Erythroblast (primary cell): ENCODE measurements at regions not wholly inside any gene's neighbourhood (a gene's known extent, or its start where the extent isn't known, plus 50 kb on each side); places are given as distances from the start of the nearest gene placed in this dataset.
"Not testable (repeated sequence)": the region's sequence is repeated elsewhere in the genome, so short reads cannot be mapped to it uniquely, and the experiment has no call there.

Source experiments
- DNase-seq, 2 experiments: peaks; one replicate each; lab custom pipeline; 2025; lab: John Stamatoyannopoulos, UW
- GATA1 ChIP-seq: IDR thresholded peaks from 2 replicates; pipeline ENCODE4 v1.6.1; 2011; ENCODE audit warnings: low read depth, mild to moderate bottlenecking, control low read depth, low read length, moderate library complexity
- POLR2A ChIP-seq: IDR thresholded peaks from 2 replicates; pipeline ENCODE4 v1.6.1; 2011; ENCODE audit warnings: mild to moderate bottlenecking, low read length

GRCh38 chr6:167219967-167220512, 62.3 kb upstream of the GPR31 start:
- no peak for TF ChIP-seq GATA1
- TF ChIP-seq POLR2A, result no peak
- DNase-seq, result no peak

- no peak for DNase-seq
- TF ChIP-seq POLR2A (no peak), GATA1 (no peak)
These were observed 63.8 kb upstream of the GPR31 start for GRCh38 chr6:167221400-167222201.

DNA sequence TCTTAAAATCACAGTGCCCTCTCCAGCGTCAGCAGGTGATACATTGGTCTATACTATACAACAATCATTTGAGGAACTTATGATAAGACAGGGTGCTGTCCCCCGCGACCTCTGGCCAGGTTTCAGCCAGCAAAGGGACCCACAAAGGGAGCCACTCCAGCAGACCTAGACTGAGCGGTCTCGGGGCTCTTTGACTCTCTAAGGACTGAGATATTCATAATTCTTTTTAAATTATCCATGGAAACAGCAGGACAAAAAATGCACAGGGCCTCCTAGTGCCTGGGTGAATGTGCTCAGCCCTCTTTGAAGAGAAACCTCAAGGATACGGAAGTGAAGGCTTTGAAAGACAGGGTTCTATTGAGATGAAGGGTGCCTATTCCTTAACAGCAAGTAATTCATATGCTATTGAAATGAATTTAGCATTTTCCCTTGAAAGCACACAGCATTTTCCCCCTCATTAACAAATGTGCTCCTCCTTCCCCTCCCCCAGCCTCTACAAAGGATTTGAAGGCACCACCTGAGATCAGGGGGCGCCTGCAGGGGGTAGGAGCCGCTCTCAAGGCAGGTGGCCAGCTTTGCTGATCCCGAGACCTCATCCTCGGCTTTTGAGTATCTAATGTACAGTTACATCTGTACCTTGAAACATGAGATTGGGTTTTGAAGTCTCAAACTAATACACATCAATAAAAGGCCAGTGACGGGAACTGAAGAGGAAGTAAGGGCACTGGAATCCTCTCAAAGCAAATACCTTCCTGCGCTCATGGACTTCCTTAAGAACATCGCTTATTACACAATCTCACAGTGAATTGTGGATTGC, 65.3 kb upstream of the UNC93A start:
- not testable (repeated sequence) for DNase-seq

GRCh38 chr6:167226383-167226685, 64.8 kb upstream of the UNC93A start:
- DNase-seq, result no peak
- TF ChIP-seq GATA1 (no peak), POLR2A (no peak)

DNA sequence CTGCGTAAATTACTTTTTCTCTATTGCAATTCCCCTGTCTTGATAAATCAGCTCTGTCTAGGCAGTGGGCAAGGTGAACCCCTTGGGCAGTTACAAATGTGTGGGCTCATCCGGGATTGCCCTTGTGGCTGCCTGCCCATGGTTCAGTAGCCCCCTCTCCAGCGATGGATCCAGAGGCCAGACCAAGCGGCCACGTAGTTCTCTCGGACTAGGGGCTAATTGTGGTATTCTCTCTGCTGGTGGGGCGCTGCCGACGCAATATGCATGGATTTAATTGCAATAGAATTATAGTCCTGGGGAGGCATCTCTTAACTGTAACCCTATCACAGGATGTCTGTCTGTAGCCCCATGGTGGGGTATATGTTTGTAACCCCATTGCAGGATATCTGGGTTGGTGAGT, 64.3 kb upstream of the UNC93A start:
- no peak for DNase-seq

DNA sequence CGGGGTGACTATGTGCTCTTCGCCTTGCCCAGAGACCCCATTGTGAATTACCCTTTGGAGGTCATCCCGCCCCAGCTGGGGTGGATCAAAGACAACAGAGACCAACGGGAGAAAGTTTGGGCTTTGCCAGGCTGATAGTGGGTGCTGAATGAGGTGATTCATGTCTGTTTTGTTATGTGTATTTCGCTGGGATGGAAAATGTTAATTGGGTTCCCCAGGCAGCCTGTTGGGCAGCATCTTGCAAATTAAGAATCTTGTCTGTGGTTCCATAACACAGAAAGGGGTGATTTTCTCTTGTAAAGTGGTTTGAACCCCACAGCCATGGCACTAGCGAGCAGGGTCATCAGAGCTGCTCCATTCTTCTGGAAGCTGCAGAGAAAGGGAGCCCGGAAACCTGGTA, 63.1 kb upstream of the UNC93A start:
- no peak for DNase-seq
- TF ChIP-seq POLR2A (no peak), GATA1 (no peak)

More for the DNA sequence above, 64.3 kb upstream of the UNC93A start:
- TF ChIP-seq GATA1, result no peak
- TF ChIP-seq POLR2A, result no peak

GRCh38 chr6:167229586-167229985, 61.5 kb upstream of the UNC93A start:
- DNase-seq, result no peak
- TF ChIP-seq POLR2A (no peak), GATA1 (no peak)

GRCh38 chr6:167230288-167230687, 60.8 kb upstream of the UNC93A start:
- no peak for DNase-seq
- no peak for TF ChIP-seq POLR2A
- TF ChIP-seq GATA1, result no peak

GRCh38 chr6:167232356-167232755, 58.8 kb upstream of the UNC93A start:
- DNase-seq, result no peak
- TF ChIP-seq POLR2A, result no peak

DNA sequence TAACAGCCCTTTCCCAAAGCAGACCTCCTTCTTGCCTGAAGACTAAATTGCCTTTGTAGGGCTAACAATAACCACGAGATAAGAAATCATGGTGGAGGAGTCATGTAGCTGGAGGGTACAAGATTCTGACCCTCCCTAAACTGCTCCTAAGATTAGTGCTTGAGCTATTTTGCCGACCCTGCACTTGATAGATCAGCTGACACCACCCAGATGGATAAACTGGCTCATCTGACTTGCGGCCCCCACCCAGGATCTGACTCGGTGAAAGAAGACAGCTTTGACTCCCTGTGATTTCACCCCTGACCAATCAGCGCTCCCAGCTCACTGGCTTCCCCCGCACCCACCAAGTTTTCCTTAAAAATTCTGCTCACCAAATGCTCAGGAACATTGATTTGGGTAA, 57.6 kb upstream of the UNC93A start:
- TF ChIP-seq POLR2A, result no peak
- no peak for TF ChIP-seq GATA1
- no peak for DNase-seq

- not testable (repeated sequence) for DNase-seq
These were observed 56.5 kb upstream of the UNC93A start for GRCh38 chr6:167234576-167234975.

DNA sequence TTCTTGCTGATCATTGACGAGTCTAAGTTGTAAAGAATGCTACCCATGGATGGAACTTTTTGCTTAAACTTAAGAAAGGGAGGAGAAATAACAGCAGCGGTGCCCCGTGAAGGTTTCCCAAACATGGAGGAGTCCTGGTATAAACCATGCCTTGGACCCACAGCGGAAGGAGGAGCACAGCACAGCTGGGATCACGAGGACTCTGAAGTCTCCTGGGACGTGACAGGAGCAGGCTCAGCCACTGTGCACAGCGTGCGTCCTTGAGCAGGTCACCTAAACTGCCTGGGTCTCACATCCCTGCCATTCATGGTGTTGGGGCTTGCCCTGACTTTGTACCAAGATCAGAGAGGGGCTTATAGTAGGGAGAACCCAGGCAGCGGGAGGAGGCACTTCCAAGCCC, 56.1 kb upstream of the UNC93A start:
- no peak for DNase-seq
- no peak for TF ChIP-seq POLR2A
- no peak for TF ChIP-seq GATA1

DNA sequence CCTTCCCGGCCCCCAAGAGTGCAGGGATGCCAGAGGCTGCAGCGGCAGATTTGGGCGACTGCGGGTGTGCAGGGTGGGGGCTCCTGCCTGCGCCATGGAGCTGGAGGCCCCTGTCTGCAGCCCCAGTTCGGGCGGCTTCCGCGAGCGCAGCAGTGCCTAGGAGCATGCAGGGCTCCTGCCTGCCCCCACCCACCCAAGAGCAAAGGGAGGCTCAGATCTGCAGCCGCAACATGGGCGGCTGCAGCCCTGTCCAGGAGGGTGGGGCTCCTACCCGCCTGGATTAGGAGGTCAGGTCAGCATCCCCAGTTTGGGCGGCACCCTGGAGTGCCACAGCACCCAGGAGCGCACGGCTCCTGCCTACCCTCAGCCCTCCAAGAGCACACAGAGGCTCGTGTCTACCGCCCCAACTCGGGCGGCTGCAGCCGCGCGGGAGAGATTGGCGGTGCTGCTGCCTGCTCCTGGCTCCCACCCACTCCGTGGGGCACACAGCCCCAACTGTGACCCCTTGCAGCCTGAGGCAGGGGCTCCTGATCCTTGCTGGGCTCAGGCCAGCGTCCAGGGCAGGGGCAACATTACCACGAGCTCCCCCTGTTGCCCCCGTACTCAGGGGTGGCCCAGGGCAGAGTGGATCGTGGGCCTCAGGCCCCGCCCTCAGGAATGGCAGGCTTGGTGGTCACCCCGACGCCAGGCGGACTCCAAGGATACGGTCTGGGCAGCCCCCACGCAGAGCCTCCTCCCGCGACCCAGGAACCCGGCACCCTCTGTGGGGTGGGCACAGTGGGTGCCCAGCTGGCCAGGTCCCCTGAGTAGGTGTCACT, 55.5 kb upstream of the UNC93A start:
- TF ChIP-seq POLR2A (no peak), GATA1 (no peak)
- DNase-seq, result no peak

GRCh38 chr6:167236239-167236571, 54.9 kb upstream of the UNC93A start:
- no peak for TF ChIP-seq GATA1
- no peak for TF ChIP-seq POLR2A
- no peak for DNase-seq
